SK-N-SH (cell line): ENCODE measurements at regions not wholly inside any gene's neighbourhood (a gene's known extent, or its start where the extent isn't known, plus 50 kb on each side); places are given as distances from the start of the nearest gene placed in this dataset.

ENCODE experiments used
- CTCF ChIA-PET: fragments of 300-600, 350-600 bp; formaldehyde crosslinking; extraction: SDS; loops from one replicate; lab custom pipeline; 2021; lab: Yijun Ruan, JAX
- POLR2A ChIA-PET: fragments of 350-600 bp; sonication (Branson Sonifier 250); formaldehyde crosslinking; extraction: SDS; loops from one replicate; lab custom pipeline; 2020; ENCODE audit warnings: antibody characterized with exemption, inconsistent platforms; lab: Yijun Ruan, JAX
- DNase-seq: peaks from one replicate; pipeline ENCODE4 v3.0.0; 2012
- H2AFZ ChIP-seq: fragments of 200-600 bp; sonication (generic); 2 replicates; pipeline ENCODE4 v1.8.1; 2016; ENCODE audit warnings: antibody characterized with exemption, mild to moderate bottlenecking, low read depth
- H3F3A ChIP-seq: fragments of 200-600 bp; sonication (generic); replicated peaks from 2 replicates; pipeline ENCODE3; 2016; ENCODE audit warnings: antibody characterized with exemption, mild to moderate bottlenecking; ENCODE audit not compliant: insufficient read depth
- H3K27ac ChIP-seq, 2 experiments: fragments of 200-500 bp in 1 of 2; fragments of 200-600 bp in 1 of 2; sonication (Bioruptor generic) in 1 of 2; sonication (generic), shearing (Covaris generic) in 1 of 2; 2 replicates each; pipeline versions ENCODE4 v1.5.1 to v1.6.1; 2014 to 2016; ENCODE audit warnings: low read depth in 2 of 2, inconsistent platforms in 1 of 2, low read length in 1 of 2, mild to moderate bottlenecking in 1 of 2, mixed read lengths in 1 of 2
- H3K27me3 ChIP-seq: fragments of 200-600 bp; sonication (generic), shearing (Covaris generic); 2 replicates; pipeline ENCODE4 v1.6.1; 2016; ENCODE audit warnings: mixed run types; ENCODE audit not compliant: insufficient read depth
- H3K36me3 ChIP-seq, 2 experiments: fragments of 200-500 bp in 1 of 2; fragments of 200-600 bp in 1 of 2; sonication (Bioruptor generic) in 1 of 2; sonication (generic) in 1 of 2; replicated peaks in 1 of 2; 2 replicates each; pipeline versions ENCODE3 to v1.5.1; 2014 to 2016; ENCODE audit warnings: low read length in 1 of 2, mild to moderate bottlenecking in 1 of 2; ENCODE audit not compliant: insufficient read depth in 2 of 2, control insufficient read depth in 1 of 2
- H3K4me1 ChIP-seq, 2 experiments: fragments of 200-500 bp in 1 of 2; fragments of 200-600 bp in 1 of 2; sonication (Bioruptor generic) in 1 of 2; sonication (generic), shearing (Covaris generic) in 1 of 2; 2 replicates each; pipeline versions ENCODE4 v1.5.1 to v1.6.1; 2014 to 2016; ENCODE audit warnings: low read depth in 1 of 2, low read length in 1 of 2, mixed run types in 1 of 2; ENCODE audit not compliant: insufficient read depth in 2 of 2, control insufficient read depth in 1 of 2
- H3K4me2 ChIP-seq: fragments of 200-600 bp; sonication (generic), shearing (Covaris generic); 2 replicates; pipeline ENCODE4 v1.6.1; 2017; ENCODE audit warnings: mixed run types
- H3K4me3 ChIP-seq, 2 experiments: fragments of 200-500 bp in 1 of 2; fragments of 200-600 bp in 1 of 2; sonication (Bioruptor generic) in 1 of 2; sonication (generic), shearing (Covaris generic) in 1 of 2; 2 replicates each; pipeline versions ENCODE4 v1.5.1 to v1.8.1; 2014 to 2016; ENCODE audit warnings: low read depth in 2 of 2, inconsistent platforms in 1 of 2, low read length in 1 of 2, mild to moderate bottlenecking in 1 of 2, mixed read lengths in 1 of 2, moderate library complexity in 1 of 2
- H3K79me2 ChIP-seq: fragments of 200-600 bp; sonication (generic); 2 replicates; pipeline ENCODE4 v1.8.1; 2017; ENCODE audit warnings: mild to moderate bottlenecking; ENCODE audit not compliant: insufficient read depth
- H3K9ac ChIP-seq: fragments of 200-600 bp; sonication (generic); 2 replicates; pipeline ENCODE4 v1.6.1; 2017; ENCODE audit warnings: mixed run types
- H3K9me2 ChIP-seq: fragments of 200-600 bp; sonication (generic); 2 replicates; pipeline ENCODE4 v1.6.1; 2017; ENCODE audit warnings: mixed run types
- H3K9me3 ChIP-seq: fragments of 200-600 bp; sonication (generic); 2 replicates; pipeline ENCODE4 v1.6.1; 2017; ENCODE audit warnings: mixed run types, mild to moderate bottlenecking, moderate library complexity
- H4K20me1 ChIP-seq: fragments of 200-600 bp; sonication (generic); 2 replicates; pipeline ENCODE4 v1.6.1; 2017; ENCODE audit warnings: mild to moderate bottlenecking, mixed run types; ENCODE audit not compliant: insufficient read depth
- CHD2 ChIP-seq: fragments of 150-350 bp; IDR thresholded peaks from 2 replicates; pipeline ENCODE4 v1.6.1; 2018; ENCODE audit warnings: low read length; ENCODE audit not compliant: partially characterized antibody
- CTCF ChIP-seq: fragments of 200-600 bp; sonication (generic); IDR thresholded peaks from 2 replicates; pipeline ENCODE4 v1.6.1; 2017; ENCODE audit warnings: antibody characterized with exemption, mild to moderate bottlenecking, moderate library complexity
- ELF1 ChIP-seq: IDR thresholded peaks from 2 replicates; pipeline ENCODE4 v1.4.0; 2012
- EP300 ChIP-seq, 2 experiments: IDR thresholded peaks; 2 replicates each; pipeline versions ENCODE4 v1.4.0 to v1.6.1; 2012; ENCODE audit warnings: borderline replicate concordance in 1 of 2, low read depth in 1 of 2, low read length in 1 of 2
- FOSL2 ChIP-seq: IDR thresholded peaks from 2 replicates; pipeline ENCODE4 v1.4.0; 2012; ENCODE audit warnings: low read depth, mild to moderate bottlenecking, moderate library complexity, borderline replicate concordance
- JUND ChIP-seq: IDR thresholded peaks from 2 replicates; pipeline ENCODE4 v1.4.0; 2012
- MAX ChIP-seq: IDR thresholded peaks from 2 replicates; pipeline ENCODE4 v1.4.0; 2012; ENCODE audit warnings: low read depth
- PBX3 ChIP-seq: IDR thresholded peaks from 2 replicates; pipeline ENCODE4; 2012
- RAD21 ChIP-seq: IDR thresholded peaks from 2 replicates; pipeline ENCODE4 v1.6.1; 2012; ENCODE audit warnings: mild to moderate bottlenecking, low read length
- RCOR1 ChIP-seq: fragments of 150-350 bp; IDR thresholded peaks from 2 replicates; pipeline ENCODE4 v1.6.1; 2017; ENCODE audit warnings: antibody characterized with exemption, low read length
- REST ChIP-seq: IDR thresholded peaks from 2 replicates; pipeline ENCODE4 v1.6.1; 2012; ENCODE audit warnings: mild to moderate bottlenecking, low read depth, low read length, moderate library complexity
- SMC3 ChIP-seq: IDR thresholded peaks from 2 replicates; pipeline ENCODE4 v1.6.1; 2012; ENCODE audit warnings: low read depth, low read length, improper control_type of control experiment
- TAF1 ChIP-seq: IDR thresholded peaks from 2 replicates; pipeline ENCODE4 v1.6.1; 2012; ENCODE audit warnings: low read depth, mild to moderate bottlenecking, low read length, moderate library complexity, borderline replicate concordance
- TCF12 ChIP-seq: IDR thresholded peaks from 2 replicates; pipeline ENCODE4 v1.4.0; 2012
- ZBTB33 ChIP-seq: IDR thresholded peaks from 2 replicates; pipeline ENCODE4 v1.4.0; 2012; ENCODE audit warnings: low read depth, borderline replicate concordance
- WGBS: methylation state at CpG from one replicate; pipeline ENCODE4 v1.1.6; 2017; ENCODE audit warnings: low lambda C conversion rate; 5-methylcytosine and 5-hydroxymethylcytosine counted together

GRCh38 chr12:59041241-59042121 is 121.2 kb upstream of the LRIG3 start (continued):
- TF ChIP-seq REST (no peak), TCF12 (peak; percentile 95), CHD2 (no peak), JUND (peak; percentile 94), RAD21 (no peak), ELF1 (no peak), EP300 (IDR thresholded peaks at IDR 0.05; ENCODE audit: borderline replicate concordance in 1 of 2, low read depth in 1 of 2, low read length in 1 of 2) (peak; percentile 12 to 81; a peak in 2 of 4 replicates)

GRCh38 chr12:59040656-59041055 is 120.4 kb upstream of the LRIG3 start:
- peaks cover 9 to 20% of the 10 kb centered on the region in 2 experiments for H3K4me1 ChIP-seq
- no peaks in the 10 kb centered on the region for H3K36me3 ChIP-seq
- H3K27me3 ChIP-seq = no peaks in the 10 kb centered on the region
- H3K79me2 ChIP-seq = no peaks in the 10 kb centered on the region
- POLR2A ChIA-PET = no interaction called here
- peak overlapping the region; percentile 63; the same call in 1 of the 2 replicates for H3K9ac ChIP-seq
- no peaks in the 10 kb centered on the region for H4K20me1 ChIP-seq
- peak overlapping the region; percentile 50 for H2AFZ ChIP-seq
- DNase-seq = no peak
- H3K9me2 ChIP-seq = no peaks in the 10 kb centered on the region
- no peak overlapping the region; a peak in 1 of 4 replicates for H3K4me3 ChIP-seq
- CTCF ChIA-PET = interaction anchor here (0.6 to 1.5 kb wide), 2 partner anchors 9 to 39 kb away, joined by 3 to 4 read pairs; no protein-coding TSS in a partner anchor
- 35% methylated on average over 1 of the region's 1 CpG for WGBS
- no peaks in the 10 kb centered on the region for H3K9me3 ChIP-seq
- H3F3A ChIP-seq = peaks cover 32% of the 10 kb centered on the region
- peak overlapping the region; percentile 67 to 96; a peak in 3 of 4 replicates for H3K27ac ChIP-seq
- H3K4me2 ChIP-seq = peak overlapping the region; percentile 73
- no peak for TF ChIP-seq ELF1
- TF ChIP-seq REST = no peak
- TF ChIP-seq MAX = no peak
- peak; percentile 35; the same call in 1 of the 2 replicates for TF ChIP-seq FOSL2
- peak; percentile 63; the same call in 1 of the 2 replicates for TF ChIP-seq PBX3
- no peak for TF ChIP-seq ZBTB33
- no peak for TF ChIP-seq CTCF
- TF ChIP-seq TCF12 = peak; percentile 47; the same call in 1 of the 2 replicates
- TF ChIP-seq EP300 (IDR thresholded peaks at IDR 0.05; ENCODE audit: borderline replicate concordance in 1 of 2, low read depth in 1 of 2, low read length in 1 of 2) = peak in 1 of 2 experiments; percentile 21; a peak in 1 of 4 replicates
- TF ChIP-seq RAD21 = no peak
- TF ChIP-seq SMC3 = no peak
- no peak for TF ChIP-seq RCOR1
- no peak for TF ChIP-seq TAF1
